Heart left ventricle (tissue), 13 donors: ENCODE measurements at regions not wholly inside any gene's neighbourhood (a gene's known extent, or its start where the extent isn't known, plus 50 kb on each side); places are given as distances from the start of the nearest gene placed in this dataset.

Source experiments
- CTCF ChIP-seq, 12 donors: fragments of 200-600 bp; sonication (generic) in 4 of 12; IDR thresholded peaks; one replicate each; pipeline versions ENCODE4 v1.5.0 to v1.8.0; 2018 to 2022; ENCODE audit warnings: antibody characterized with exemption in 12 of 12, mild to moderate bottlenecking in 5 of 12
- POLR2A ChIP-seq, 2 donors: fragments of 450-650 bp; IDR thresholded peaks; one replicate each; pipeline ENCODE4 v1.6.1; 2017; ENCODE audit warnings: antibody characterized with exemption in 2 of 2, mild to moderate bottlenecking in 2 of 2, moderate library complexity in 2 of 2
- donor health status: ischemic (EF 13 %, LVEDD 7.1; RV severe dilation, severe dysfunction).
- donor health status: DM: no; HTN: yes; CAD: no.
- donor health status: DM: no; HTN: no; CAD: no.
- donor health status: ischemic (EF 25% LVEDD 6.9; RV normal size, moderate dysfunction).
- donor health status: ischemic (EF 25% LVEDD 5.7; RV mildly dilated, moderate dysfunction).
- donor health status: ischemic (EF 35%, LVEDD 5.7; RV mildly dilated, moderate dysfunction).
- donor health status: nonischemic (EF 11% LVEDD 7.7; RV severe dilation, severe dysfunction).
- donor health status: DM: yes; HTN: yes; CAD: no.
- donor health status: PGD.
- donor health status: ischemic (EF 29% LVEDD 5.4; RV normal size, mild dysfunction).
- donor health status: nonischemic (EF 23%, LVEDD 6.1; RV moderate dilation, normal function).

GRCh38 chr15:35720019-35720418 lies 174.1 kb upstream of the DPH6 start:
- TF ChIP-seq CTCF (IDR thresholded peaks at IDR 0.05) (no peak), POLR2A (IDR thresholded peaks at IDR 0.05) (no peak)
